ENCODE measurements at regions not wholly inside any gene's neighbourhood (a gene's known extent, or its start where the extent isn't known, plus 50 kb on each side); places are given as distances from the start of the nearest gene placed in this dataset.

DNA sequence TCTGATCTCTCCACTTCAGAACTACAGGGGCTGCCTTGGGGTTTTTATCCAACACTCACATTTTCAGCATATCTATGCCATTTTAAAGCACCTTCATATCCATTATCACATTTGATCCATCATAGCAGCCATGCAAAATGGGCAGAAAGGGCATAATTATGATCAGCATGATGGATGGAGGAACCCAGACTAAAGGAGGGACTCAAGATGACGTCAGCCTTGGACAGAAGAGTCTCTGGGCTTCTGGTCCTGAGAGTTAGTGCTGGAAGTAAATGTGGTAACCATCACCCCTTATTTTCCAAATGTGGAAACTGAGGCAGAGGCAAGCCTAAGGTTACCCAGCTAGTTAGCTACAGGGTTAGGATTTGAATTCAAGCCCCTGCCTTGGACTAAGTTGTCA lies 273.1 kb downstream of the DRD1 start:
- DNase-seq (ENCODE audit: low read depth in 3 of 3), result no peak

DNA sequence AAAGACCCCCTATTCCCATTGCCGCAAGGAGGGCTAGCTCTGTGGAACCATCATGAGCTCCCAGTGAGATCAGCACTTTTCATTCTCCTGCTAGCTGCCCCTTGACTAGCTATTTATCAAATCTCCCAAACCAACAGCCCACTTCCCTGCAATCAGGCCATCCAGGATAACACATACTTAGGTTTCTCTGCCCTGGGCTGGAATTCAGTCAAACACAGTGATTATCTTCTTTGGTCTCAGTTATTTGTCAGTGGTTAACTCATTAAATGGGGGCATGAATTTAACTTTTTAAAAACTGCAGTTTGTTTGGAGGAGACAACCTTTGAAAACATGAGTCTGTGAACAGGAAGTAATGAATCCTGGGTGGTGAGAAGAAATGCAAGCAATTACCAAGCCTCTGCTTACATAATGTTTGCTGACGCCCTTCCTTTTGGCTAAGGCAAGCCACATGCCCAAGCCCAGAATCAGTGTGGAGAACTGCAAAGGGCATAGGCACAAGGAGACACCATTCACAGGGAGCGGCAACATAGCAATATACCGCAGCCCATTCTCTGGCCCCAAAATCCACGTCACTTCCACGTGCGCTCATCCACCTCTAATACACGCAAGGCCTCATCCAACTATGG lies 275.0 kb downstream of the DRD1 start:
- DNase-seq (ENCODE audit: low read depth in 3 of 3), result no peak

DNA sequence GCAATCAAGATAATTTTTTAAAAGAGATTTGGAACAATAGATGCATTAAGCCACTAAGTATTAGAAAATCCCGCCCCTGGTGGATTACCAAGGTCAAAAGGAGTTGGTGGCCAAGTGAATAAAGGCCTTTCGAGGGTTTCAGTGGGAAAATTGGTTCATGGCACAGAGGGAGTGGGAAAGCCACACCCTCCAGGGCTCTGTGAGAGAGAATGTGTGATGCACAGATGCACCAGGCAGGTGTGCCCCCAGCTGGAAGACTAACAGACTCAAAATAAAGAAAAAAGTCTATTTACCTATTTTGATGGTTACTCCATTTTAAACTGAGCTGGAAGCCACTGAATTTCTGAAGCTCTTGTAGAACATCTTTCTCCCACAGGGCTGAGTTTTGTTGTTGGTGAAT lies 278.0 kb downstream of the DRD1 start:
- no peak for DNase-seq (ENCODE audit: low read depth in 3 of 3)

DNA sequence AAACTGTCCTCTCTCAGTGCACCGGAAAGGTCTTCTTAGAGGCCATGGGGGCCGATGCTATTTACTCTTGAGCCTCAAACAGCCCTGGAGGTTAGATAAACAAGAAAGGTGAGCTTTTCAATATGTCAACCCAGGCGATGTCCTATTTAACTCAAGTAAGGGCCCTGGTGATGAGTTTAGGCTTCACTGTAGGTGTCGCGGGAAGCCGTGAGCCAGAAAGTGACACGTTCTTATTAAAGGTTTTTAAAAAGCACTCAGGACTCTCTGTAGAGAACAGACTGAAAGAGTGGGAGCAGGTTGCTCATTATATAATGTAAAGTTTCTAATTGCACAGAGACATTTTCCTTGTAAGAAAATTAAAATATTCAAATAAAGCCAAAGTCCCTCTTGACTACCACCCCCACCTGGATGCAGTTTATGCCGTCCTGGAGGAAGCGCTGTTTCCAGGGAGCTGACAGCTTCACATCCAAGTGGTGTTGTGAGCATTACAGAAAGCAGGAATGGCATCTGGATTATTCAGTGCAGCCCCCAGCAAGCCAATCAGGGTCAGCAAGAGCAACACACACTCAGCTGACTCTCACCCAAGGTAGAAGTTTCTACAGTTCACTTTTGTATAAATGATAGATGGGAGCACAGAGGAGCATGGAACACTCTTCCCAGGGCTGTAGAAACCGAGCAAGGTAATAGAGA lies 280.3 kb downstream of the DRD1 start:
- no peak for DNase-seq (ENCODE audit: low read depth in 3 of 3)

DNA sequence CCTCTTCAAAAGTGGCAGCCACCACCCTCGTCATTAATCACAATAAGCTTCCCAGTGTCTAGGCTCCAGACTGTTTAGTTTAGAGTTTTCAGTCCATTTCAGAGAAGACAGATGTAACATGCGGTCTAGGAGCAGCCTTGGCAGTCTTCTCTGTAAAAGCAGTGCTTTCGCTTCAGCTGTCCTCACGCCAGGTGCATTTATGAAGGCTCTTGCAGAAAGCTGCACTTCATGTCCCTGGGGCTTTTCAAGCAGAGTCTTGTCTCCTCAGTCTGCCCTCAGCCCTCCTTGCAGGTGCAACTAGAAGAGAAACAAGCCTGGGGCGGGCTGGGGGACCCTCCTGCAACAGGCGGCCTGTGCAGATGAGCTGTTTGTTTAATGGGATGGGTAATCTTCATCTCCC lies 281.9 kb downstream of the DRD1 start:
- no peak for DNase-seq (ENCODE audit: low read depth in 3 of 3)

DNA sequence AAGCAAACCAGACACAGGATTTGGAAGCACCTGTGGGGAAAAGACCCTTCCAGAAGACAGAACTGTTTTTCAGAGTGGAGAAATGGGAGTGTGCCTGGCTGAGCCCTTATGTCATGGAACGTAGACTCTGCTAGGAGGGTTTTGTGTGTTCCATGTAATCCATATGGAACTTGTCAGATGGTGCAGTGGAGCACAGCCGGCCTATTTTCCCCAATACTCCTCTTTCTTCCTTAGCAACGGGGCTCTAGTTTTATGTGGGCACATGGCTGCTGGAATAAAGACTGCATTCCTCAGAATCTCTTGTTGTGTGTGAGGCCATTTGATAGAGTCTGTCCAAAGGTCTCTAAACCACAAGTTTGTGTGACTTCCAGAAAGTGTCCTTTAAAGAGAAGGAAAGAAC lies 284.0 kb downstream of the DRD1 start:
- DNase-seq (ENCODE audit: low read depth in 3 of 3), result no peak

DNA sequence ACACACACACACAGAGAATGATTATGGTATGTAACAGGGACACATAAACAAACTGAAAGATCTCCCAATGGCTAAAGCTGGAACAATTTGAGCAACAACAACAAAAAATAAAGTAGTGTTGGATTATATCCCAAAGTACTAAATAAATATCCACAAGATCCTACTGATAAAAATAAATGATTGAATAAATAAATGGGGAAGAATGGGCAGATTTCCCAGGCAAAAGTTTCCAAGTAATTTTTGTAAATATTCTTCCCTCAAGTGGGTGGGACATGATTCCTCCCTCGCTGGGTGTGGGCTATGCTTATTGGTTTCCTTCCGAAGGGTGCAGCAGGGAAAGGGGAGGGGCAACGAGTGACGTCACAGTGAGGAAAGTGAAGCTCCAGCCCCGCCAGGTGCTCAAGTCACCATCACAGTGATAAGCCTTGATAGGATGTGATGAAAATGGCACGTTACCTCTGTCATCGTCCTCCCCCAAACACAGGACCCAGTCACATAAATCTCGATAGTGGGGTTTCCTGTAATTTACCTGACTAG lies 295.3 kb downstream of the DRD1 start:
- DNase-seq (ENCODE audit: low read depth in 3 of 3), result no peak

DNA sequence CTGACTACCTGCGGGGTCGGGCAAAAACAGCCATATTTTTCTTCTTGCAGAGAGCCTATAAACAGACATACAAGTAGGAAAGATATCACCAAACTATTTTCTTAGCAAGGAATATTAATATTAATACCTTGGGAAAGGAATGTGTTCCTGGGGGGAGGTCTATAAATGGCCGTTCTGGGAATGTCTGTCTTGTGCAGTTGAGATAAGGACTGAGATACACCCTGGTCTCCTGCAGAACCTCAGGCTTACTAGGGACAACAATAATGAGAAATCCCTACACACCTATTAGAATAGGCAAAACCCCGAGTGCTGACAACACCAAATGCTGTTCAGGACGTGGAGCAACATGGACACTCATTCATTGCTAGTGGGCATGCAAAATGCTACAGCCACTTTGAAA lies 297.2 kb downstream of the DRD1 start:
- no peak for DNase-seq (ENCODE audit: low read depth in 3 of 3)

DNA sequence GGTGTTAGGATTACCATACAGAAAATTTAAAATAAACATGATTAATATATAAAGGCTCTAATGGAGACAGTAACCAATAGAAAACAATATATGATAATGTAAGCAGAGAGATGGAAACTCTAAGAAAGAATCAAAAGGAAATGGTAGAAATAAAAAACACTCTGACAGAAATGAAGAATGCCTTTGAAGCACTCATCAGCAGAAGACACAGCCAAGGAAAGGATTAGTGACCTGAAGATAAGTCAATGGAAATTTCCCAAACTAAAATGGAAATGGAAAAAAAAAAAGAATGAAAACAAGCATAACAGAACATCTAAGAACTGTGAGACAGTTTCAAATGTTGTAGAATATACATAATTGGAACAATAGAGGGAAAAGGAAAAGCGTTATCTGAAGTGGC lies 302.6 kb downstream of the DRD1 start:
- DNase-seq (ENCODE audit: low read depth in 3 of 3), result no peak

DNA sequence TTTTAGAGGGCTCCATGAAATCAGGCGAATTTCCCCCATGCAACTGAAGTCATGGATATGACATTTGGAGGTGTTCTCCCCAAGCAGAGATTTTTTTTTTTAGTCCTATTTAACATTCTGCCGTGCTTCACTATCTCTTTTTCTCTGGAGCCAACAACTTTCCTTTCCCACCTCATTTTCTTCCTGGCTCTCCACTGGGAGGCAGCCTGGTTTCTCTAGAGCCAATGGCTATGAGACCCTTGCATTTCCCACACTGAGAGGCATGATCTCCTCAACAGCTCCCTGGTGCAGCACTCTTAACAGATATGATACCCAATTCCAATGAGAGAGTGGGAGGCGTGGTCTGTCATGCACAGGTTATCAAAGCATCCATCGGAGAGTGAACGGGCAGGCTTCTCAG lies 310.8 kb downstream of the DRD1 start:
- DNase-seq (ENCODE audit: low read depth in 3 of 3), result no peak

DNA sequence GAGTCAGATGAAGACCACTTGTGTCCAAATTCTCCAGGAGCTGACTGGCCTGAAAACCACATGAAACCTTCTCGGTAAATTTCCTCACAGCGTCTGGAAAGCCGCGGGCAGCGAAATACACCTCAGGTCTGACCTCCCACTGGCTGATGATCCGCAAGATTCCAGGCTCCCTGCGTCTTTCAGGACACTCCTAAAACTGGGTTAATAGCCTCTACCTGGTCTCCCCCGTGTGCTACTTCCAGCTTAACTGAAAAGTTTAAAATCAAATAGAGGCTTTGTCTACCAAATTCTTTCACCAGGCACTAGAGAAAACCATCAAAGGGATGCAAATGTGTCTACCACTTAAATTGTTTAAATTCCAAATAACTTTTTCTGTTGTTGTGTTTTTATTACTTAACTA lies 312.6 kb downstream of the DRD1 start:
- no peak for DNase-seq (ENCODE audit: low read depth in 3 of 3)

DNA sequence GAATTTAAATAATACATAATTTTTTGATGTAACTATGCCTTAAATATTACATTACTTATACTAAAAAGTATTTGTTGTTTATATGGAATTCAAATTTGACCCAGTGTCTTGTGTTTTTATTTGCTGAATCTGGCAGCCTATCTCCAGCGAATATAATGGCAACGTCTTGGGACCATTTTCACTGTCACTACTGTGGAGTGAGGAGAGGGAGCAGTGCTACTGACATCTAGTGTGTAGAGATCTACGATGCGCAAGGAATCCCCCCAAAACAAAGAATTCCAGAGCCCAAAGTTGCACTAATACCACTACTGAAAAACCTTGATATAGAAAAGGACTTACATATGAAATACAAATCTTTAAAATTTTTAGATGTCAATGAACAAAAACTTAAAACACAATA lies 314.4 kb downstream of the DRD1 start:
- no peak for DNase-seq (ENCODE audit: low read depth in 3 of 3)

DNA sequence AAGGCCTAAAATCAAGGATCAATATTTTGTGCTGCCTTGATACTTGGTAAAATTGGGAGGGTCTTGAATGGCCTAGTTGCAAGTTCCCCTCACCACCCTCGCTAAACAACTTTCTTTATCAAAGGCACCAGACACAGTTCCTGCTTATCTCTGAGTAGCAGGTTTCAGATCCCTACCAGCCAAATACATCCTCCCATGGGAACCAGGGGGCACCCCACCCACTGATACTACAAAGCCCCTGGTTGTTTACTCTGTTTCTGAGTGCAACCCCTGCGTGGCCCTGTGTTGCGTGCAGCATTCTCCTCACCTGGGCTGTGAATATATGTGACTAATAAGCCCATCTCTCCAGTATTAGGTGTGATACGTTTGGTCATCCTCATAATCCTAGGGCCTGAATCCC lies 314.9 kb downstream of the DRD1 start:
- DNase-seq (ENCODE audit: low read depth in 3 of 3), result no peak

DNA sequence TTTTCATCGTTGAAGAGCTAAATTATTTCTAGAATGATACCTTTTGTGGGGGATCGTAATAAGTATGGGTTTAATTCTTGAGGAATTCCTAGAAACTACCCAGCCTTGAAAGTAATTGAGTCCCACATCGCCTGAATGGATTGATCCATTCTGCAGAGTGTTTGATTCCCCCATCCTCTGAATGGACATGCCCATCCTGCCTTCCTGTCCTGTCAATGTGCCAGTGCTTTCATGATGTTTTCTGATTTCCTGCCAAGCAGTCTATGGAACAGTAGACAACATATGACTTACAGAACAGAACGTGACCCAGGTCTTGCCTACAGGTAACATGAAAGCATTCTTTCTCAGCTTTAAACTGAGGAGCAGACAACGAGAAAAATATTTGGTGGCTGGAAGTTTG lies 319.2 kb downstream of the DRD1 start:
- DNase-seq (ENCODE audit: low read depth in 3 of 3), result no peak

DNA sequence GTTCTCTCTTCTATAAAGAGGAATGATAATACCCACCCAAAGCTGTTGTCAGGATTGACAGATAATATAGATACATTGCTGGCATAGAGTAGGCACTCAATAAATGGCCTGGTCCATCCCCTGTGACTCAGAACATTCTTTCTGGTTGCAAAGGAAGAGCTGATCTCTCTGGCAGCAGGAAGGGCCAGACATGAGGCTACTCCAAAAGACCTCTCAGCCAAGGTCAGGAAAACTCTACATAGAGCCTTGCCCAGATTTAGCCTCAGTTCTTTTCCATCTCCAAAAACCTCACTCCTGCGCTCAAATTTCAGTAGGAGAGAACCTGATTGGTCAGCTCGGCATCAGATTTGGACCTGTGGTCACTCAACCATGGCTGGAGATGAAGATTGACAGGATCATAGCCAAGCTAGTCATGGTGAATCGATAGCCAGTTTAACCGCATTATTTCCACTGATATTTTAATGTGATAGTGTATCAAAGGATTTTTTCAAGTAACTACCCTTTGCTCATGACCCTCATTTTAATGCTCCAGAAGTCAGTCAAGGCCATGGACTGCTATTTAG lies 319.6 kb downstream of the DRD1 start:
- no peak for DNase-seq (ENCODE audit: low read depth in 3 of 3)

DNA sequence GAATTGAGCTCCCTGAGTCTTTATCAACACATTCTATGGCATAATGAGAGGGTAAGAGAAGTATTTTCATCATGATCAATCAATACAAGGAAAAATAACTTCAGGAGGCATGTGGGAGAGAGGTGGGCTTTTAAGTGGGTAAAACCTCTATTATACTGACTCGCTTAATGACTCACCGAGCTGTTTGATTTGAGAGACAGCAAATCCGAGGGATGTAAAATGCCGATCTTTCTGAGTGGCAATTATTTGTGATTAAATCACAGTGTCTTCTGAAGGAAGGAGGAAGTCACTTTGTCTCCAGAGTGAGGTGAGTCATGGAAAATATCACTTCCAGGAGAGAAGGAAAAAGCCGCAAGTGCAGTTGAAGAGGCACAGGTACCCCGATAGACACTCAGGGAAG lies 320.4 kb downstream of the DRD1 start:
- no peak for DNase-seq (ENCODE audit: low read depth in 3 of 3)

DNA sequence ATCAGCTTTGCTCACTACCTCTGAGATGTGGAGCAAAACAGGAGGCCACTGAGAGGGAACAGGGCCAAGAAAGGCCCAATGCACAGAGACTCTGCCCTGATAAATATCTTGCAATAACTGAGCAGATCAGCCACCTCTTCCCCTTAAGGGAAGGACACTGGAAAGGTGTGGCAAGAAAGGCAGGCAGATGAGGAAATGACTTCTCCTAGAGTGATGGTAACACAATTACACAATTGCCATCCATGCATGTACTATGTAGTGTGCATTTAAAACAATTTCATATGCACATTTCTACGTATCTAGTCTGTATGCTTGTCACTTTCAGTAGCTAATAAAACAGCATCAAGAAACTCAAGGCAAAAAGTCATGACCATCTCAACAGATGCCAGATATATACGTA lies 322.5 kb downstream of the DRD1 start:
- DNase-seq (ENCODE audit: low read depth in 3 of 3), result no peak

DNA sequence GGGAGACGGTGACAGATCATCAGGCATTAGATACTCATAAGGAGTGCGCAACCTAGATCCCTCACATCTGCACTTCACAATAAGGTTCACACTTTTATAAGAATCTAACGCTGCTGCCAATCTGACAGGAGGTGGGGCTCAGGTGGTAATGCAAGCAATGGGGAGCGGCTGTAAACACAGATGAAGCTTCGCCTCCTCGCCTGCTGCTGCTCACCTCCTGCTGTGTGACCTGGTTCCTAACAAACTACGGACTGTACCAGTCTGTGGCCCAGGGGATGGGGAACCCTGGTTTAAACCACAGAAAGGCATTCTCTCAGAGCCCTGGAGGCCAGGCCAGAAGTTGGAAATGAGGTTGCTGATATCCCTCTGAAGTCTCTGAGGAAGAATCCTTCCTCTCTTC lies 323.6 kb downstream of the DRD1 start:
- DNase-seq (ENCODE audit: low read depth in 3 of 3), result no peak

DNA sequence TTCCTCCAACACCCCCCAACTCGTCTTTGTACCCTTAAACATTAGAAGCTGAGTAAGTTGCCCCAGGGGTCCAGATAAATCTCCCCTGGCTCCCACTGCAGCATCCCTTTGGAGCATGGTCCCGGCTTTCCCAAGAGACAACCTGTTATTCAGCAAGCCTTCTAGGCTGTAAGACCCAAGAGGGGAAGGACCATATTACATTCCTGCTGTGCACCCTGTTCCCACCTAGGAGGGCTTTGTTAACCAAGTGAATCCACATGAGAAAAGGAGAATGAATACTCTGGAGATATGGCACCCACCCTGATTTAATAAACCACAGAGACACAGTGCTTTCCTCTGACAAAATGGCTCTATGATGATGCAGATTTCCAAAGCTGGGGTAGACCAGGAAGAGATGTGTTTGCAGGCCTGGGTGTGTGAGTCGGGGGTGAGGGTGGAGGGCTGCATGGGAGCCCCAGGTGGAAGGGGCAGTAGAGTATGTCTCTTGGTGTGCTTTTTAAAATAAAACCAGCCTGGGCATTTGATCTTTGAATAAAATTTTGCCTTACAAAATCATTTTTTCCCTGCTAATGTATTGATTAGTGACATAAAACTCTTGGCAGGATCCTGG lies 325.2 kb downstream of the DRD1 start:
- DNase-seq (ENCODE audit: low read depth in 3 of 3), result no peak

DNA sequence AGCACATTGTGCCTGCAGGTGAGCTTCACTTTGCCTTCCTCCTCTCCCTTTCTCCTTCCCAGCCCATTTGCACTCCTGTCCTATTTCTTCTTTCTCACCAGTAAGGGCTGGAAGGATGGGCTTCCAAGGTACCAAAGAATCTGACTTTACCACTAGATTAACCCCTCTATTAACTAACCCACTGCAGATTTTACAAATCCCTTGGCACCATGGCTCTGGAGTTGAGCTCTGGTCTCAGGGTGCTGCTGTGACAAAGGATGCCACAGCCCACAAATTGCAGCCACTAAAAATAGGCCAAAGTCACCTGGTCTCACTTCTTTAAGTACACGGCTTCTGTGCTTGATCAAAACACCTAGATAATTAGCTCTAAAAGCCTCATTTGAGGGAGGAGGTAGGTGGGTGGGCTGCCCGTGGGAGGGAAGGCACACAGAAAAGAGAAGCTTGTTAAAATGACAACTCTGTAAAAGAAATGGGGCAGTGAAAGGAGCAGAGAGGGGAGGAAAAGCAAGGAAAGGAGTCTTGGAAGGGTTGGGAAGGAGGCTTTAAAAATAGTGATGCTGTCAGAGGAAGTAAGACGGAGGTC lies 327.4 kb downstream of the DRD1 start:
- no peak for DNase-seq (ENCODE audit: low read depth in 3 of 3)

DNA sequence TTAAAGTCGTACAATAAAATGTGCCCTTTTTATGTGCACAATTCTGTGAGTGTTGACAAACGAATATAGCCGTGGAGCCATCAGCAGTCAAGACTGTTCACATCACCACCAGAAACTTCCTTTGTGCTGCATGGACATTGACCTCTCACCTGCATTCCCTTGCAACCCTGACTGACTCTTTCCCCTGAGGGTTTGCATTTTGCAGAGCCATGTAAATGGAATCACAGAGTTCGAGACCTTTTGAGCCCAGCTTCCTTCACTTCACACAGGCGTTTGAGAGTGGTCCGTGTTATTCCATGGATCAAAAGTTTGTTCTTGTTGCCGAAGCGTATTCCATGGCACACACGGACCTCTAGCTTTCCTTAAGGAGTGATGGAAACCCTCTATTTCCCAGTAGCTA lies 328.2 kb downstream of the DRD1 start:
- DNase-seq (ENCODE audit: low read depth in 3 of 3), result no peak

DNA sequence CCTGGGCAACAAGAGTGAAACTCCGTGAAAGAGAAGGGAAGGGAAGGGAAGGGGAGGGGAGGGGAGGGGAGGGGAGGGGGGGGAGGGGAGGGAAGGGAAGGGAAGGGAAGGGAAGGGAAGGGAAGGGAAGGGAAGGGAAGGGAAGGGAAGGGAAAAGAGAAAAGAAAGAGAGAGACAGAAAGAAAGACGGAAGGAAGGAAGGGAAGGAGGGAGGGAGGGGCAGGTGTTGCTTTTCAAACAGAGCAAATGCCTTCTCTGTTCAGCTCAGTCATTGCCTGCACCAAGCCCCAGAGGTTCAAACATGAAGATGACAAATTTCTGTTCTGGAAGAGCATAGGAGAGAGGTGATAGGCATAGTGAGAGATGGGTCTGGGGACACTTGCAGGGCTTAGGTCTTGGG lies 330.0 kb downstream of the DRD1 start:
- no peak for DNase-seq (ENCODE audit: low read depth in 3 of 3)
